ENCODE measurements at regions not wholly inside any gene's neighbourhood (a gene's known extent, or its start where the extent isn't known, plus 50 kb on each side); places are given as distances from the start of the nearest gene placed in this dataset.

- DNase-seq (ENCODE audit: low read depth, low spot score), result no peak
- TF ChIP-seq ZNF274 (IDR thresholded peaks at IDR 0.05; ENCODE audit: low read depth, low read length), result no peak
- TF ChIP-seq YY1 (IDR thresholded peaks at IDR 0.05; ENCODE audit: insufficient read depth, insufficient read length), result no peak
- TF ChIP-seq SUZ12 (IDR thresholded peaks at IDR 0.05; ENCODE audit: extremely low read depth, insufficient read depth, insufficient read length), result no peak
- Histone ChIP-seq H3K4me1 (ENCODE audit: insufficient read depth, insufficient read length) (peaks cover 5% of the 10 kb centered on the region), H3K36me3 (ENCODE audit: insufficient read depth, insufficient read length, low read length) (no peaks in the 10 kb centered on the region), H3K27me3 (ENCODE audit: insufficient read depth, insufficient read length) (no peaks in the 10 kb centered on the region), H3K9me3 (ENCODE audit: insufficient read depth, low read length) (no peaks in the 10 kb centered on the region), H3K4me3 (ENCODE audit: insufficient read length, low read depth) (no peak overlapping the region), H3K9ac (ENCODE audit: insufficient read length, low read depth) (no peak overlapping the region)
These were observed 86.5 kb upstream of the TMEM72 start for GRCh38 chr10:44824607-44825006.

GRCh38 chr10:44827431-44828006 lies 83.6 kb upstream of the TMEM72 start:
- H3K4me3 ChIP-seq (ENCODE audit: insufficient read length, low read depth), result no peak overlapping the region
- DNase-seq (ENCODE audit: low read depth, low spot score), result no peak
- peaks cover 5% of the 10 kb centered on the region for H3K4me1 ChIP-seq (ENCODE audit: insufficient read depth, insufficient read length)
- no peaks in the 10 kb centered on the region for H3K27me3 ChIP-seq (ENCODE audit: insufficient read depth, insufficient read length)
- no peaks in the 10 kb centered on the region for H3K9me3 ChIP-seq (ENCODE audit: insufficient read depth, low read length)
- no peak for TF ChIP-seq SUZ12 (IDR thresholded peaks at IDR 0.05; ENCODE audit: extremely low read depth, insufficient read depth, insufficient read length)
- TF ChIP-seq ZNF274 (IDR thresholded peaks at IDR 0.05; ENCODE audit: low read depth, low read length), result no peak
- no peak for TF ChIP-seq YY1 (IDR thresholded peaks at IDR 0.05; ENCODE audit: insufficient read depth, insufficient read length)
- H3K9ac ChIP-seq (ENCODE audit: insufficient read length, low read depth), result no peak overlapping the region
- H3K36me3 ChIP-seq (ENCODE audit: insufficient read depth, insufficient read length, low read length), result no peaks in the 10 kb centered on the region

GRCh38 chr10:44828508-44829142 lies 82.5 kb upstream of the TMEM72 start:
- H3K4me1 ChIP-seq (ENCODE audit: insufficient read depth, insufficient read length), result peaks cover 5% of the 10 kb centered on the region
- H3K27me3 ChIP-seq (ENCODE audit: insufficient read depth, insufficient read length), result no peaks in the 10 kb centered on the region
- H3K4me3 ChIP-seq (ENCODE audit: insufficient read length, low read depth), result no peak overlapping the region
- DNase-seq (ENCODE audit: low read depth, low spot score), result no peak
- TF ChIP-seq SUZ12 (IDR thresholded peaks at IDR 0.05; ENCODE audit: extremely low read depth, insufficient read depth, insufficient read length) (no peak), YY1 (IDR thresholded peaks at IDR 0.05; ENCODE audit: insufficient read depth, insufficient read length) (no peak), ZNF274 (IDR thresholded peaks at IDR 0.05; ENCODE audit: low read depth, low read length) (no peak)
- no peaks in the 10 kb centered on the region for H3K36me3 ChIP-seq (ENCODE audit: insufficient read depth, insufficient read length, low read length)
- H3K9ac ChIP-seq (ENCODE audit: insufficient read length, low read depth), result no peak overlapping the region
- no peaks in the 10 kb centered on the region for H3K9me3 ChIP-seq (ENCODE audit: insufficient read depth, low read length)

GRCh38 chr10:44829426-44829825 lies 81.7 kb upstream of the TMEM72 start:
- Histone ChIP-seq H3K4me1 (ENCODE audit: insufficient read depth, insufficient read length) (peaks cover 5% of the 10 kb centered on the region), H3K4me3 (ENCODE audit: insufficient read length, low read depth) (no peak overlapping the region), H3K9ac (ENCODE audit: insufficient read length, low read depth) (no peak overlapping the region), H3K27me3 (ENCODE audit: insufficient read depth, insufficient read length) (no peaks in the 10 kb centered on the region), H3K36me3 (ENCODE audit: insufficient read depth, insufficient read length, low read length) (no peaks in the 10 kb centered on the region), H3K9me3 (ENCODE audit: insufficient read depth, low read length) (no peaks in the 10 kb centered on the region)
- TF ChIP-seq ZNF274 (IDR thresholded peaks at IDR 0.05; ENCODE audit: low read depth, low read length), result no peak
- TF ChIP-seq SUZ12 (IDR thresholded peaks at IDR 0.05; ENCODE audit: extremely low read depth, insufficient read depth, insufficient read length), result no peak
- no peak for TF ChIP-seq YY1 (IDR thresholded peaks at IDR 0.05; ENCODE audit: insufficient read depth, insufficient read length)
- DNase-seq (ENCODE audit: low read depth, low spot score), result no peak

GRCh38 chr10:44830022-44830421 lies 81.1 kb upstream of the TMEM72 start:
- no peaks in the 10 kb centered on the region for H3K27me3 ChIP-seq (ENCODE audit: insufficient read depth, insufficient read length)
- H3K4me1 ChIP-seq (ENCODE audit: insufficient read depth, insufficient read length), result peaks cover 5% of the 10 kb centered on the region
- no peak overlapping the region for H3K9ac ChIP-seq (ENCODE audit: insufficient read length, low read depth)
- no peak for DNase-seq (ENCODE audit: low read depth, low spot score)
- H3K36me3 ChIP-seq (ENCODE audit: insufficient read depth, insufficient read length, low read length), result no peaks in the 10 kb centered on the region
- no peaks in the 10 kb centered on the region for H3K9me3 ChIP-seq (ENCODE audit: insufficient read depth, low read length)
- no peak for TF ChIP-seq SUZ12 (IDR thresholded peaks at IDR 0.05; ENCODE audit: extremely low read depth, insufficient read depth, insufficient read length)
- H3K4me3 ChIP-seq (ENCODE audit: insufficient read length, low read depth), result no peak overlapping the region

- H3K9me3 ChIP-seq (ENCODE audit: insufficient read depth, low read length), result no peaks in the 10 kb centered on the region
These were observed 79.6 kb upstream of the TMEM72 start for GRCh38 chr10:44831581-44831980.

GRCh38 chr10:44832595-44833390 lies 78.3 kb upstream of the TMEM72 start:
- no peak for TF ChIP-seq SUZ12 (IDR thresholded peaks at IDR 0.05; ENCODE audit: extremely low read depth, insufficient read depth, insufficient read length)
- no peak for TF ChIP-seq ZNF274 (IDR thresholded peaks at IDR 0.05; ENCODE audit: low read depth, low read length)
- TF ChIP-seq YY1 (IDR thresholded peaks at IDR 0.05; ENCODE audit: insufficient read depth, insufficient read length), result no peak
- H3K9me3 ChIP-seq (ENCODE audit: insufficient read depth, low read length), result no peaks in the 10 kb centered on the region
- H3K4me3 ChIP-seq (ENCODE audit: insufficient read length, low read depth), result no peak overlapping the region
- H3K36me3 ChIP-seq (ENCODE audit: insufficient read depth, insufficient read length, low read length), result no peaks in the 10 kb centered on the region
- no peak for DNase-seq (ENCODE audit: low read depth, low spot score)
- no peaks in the 10 kb centered on the region for H3K27me3 ChIP-seq (ENCODE audit: insufficient read depth, insufficient read length)
- peaks cover 5% of the 10 kb centered on the region for H3K4me1 ChIP-seq (ENCODE audit: insufficient read depth, insufficient read length)
- no peak overlapping the region for H3K9ac ChIP-seq (ENCODE audit: insufficient read length, low read depth)

More at GRCh38 chr10:44831581-44831980, 79.6 kb upstream of the TMEM72 start:
- H3K27me3 ChIP-seq (ENCODE audit: insufficient read depth, insufficient read length), result no peaks in the 10 kb centered on the region
- H3K9ac ChIP-seq (ENCODE audit: insufficient read length, low read depth), result no peak overlapping the region
- H3K4me3 ChIP-seq (ENCODE audit: insufficient read length, low read depth), result no peak overlapping the region
- H3K36me3 ChIP-seq (ENCODE audit: insufficient read depth, insufficient read length, low read length), result no peaks in the 10 kb centered on the region
- no peak for DNase-seq (ENCODE audit: low read depth, low spot score)
- no peak for TF ChIP-seq YY1 (IDR thresholded peaks at IDR 0.05; ENCODE audit: insufficient read depth, insufficient read length)
- TF ChIP-seq ZNF274 (IDR thresholded peaks at IDR 0.05; ENCODE audit: low read depth, low read length), result no peak
- TF ChIP-seq SUZ12 (IDR thresholded peaks at IDR 0.05; ENCODE audit: extremely low read depth, insufficient read depth, insufficient read length), result no peak
- H3K4me1 ChIP-seq (ENCODE audit: insufficient read depth, insufficient read length), result peaks cover 5% of the 10 kb centered on the region
